H1 (cell line): ENCODE measurements at regions not wholly inside any gene's neighbourhood (a gene's known extent, or its start where the extent isn't known, plus 50 kb on each side); places are given as distances from the start of the nearest gene placed in this dataset.

Experiments used
- CHD7 ChIP-seq: fragments of 300-600 bp; sonication (generic); IDR thresholded peaks from 2 replicates; pipeline ENCODE4 v1.7.1; 2012; ENCODE audit warnings: low read length, moderate library complexity, mild to moderate bottlenecking, inconsistent platforms; ENCODE audit not compliant: insufficient replicate concordance
- EP300 ChIP-seq, 2 experiments: IDR thresholded peaks; 1 replicate in 1 of 2; 2 replicates in 1 of 2; pipeline ENCODE4 v1.6.1; 2011 to 2012; ENCODE audit warnings: low read depth in 2 of 2, low read length in 2 of 2, mild to moderate bottlenecking in 2 of 2, borderline replicate concordance in 1 of 2, inconsistent platforms in 1 of 2, moderate library complexity in 1 of 2
- EZH2 ChIP-seq: fragments of 200-600 bp; sonication (generic); IDR thresholded peaks from 2 replicates; pipeline ENCODE4 v1.7.1; 2012; ENCODE audit warnings: low read depth, mild to moderate bottlenecking, moderate library complexity, low read length, inconsistent platforms; ENCODE audit not compliant: severe bottlenecking
- FOSL1 ChIP-seq: IDR thresholded peaks from 2 replicates; pipeline ENCODE4 v1.6.1; 2011; ENCODE audit warnings: mild to moderate bottlenecking, low read depth, low read length, moderate library complexity; ENCODE audit not compliant: insufficient read depth
- NANOG ChIP-seq: IDR thresholded peaks from 2 replicates; pipeline ENCODE4 v1.6.1; 2011; ENCODE audit warnings: low read length, low read depth, mild to moderate bottlenecking, inconsistent platforms; ENCODE audit not compliant: insufficient read depth, poor library complexity, severe bottlenecking
- POU5F1 ChIP-seq: IDR thresholded peaks from 2 replicates; pipeline ENCODE4 v1.6.1; 2011; ENCODE audit warnings: low read depth, mild to moderate bottlenecking, low read length, moderate library complexity
- SUZ12 ChIP-seq: fragments of 200-600 bp; sonication (generic); IDR thresholded peaks from 2 replicates; pipeline ENCODE4 v1.6.1; 2012; ENCODE audit warnings: mild to moderate bottlenecking, inconsistent platforms, low read length, moderate library complexity, mixed read lengths
- TF ChIP-seq, protein P1 (sequence below): IDR thresholded peaks from 2 replicates; pipeline ENCODE4 v1.6.1; 2011; ENCODE audit warnings: low read length, improper control_type of control experiment
- TF ChIP-seq, protein P2 (sequence below): IDR thresholded peaks from 2 replicates; pipeline ENCODE4 v1.6.1; 2012; ENCODE audit warnings: inconsistent platforms

DNA sequence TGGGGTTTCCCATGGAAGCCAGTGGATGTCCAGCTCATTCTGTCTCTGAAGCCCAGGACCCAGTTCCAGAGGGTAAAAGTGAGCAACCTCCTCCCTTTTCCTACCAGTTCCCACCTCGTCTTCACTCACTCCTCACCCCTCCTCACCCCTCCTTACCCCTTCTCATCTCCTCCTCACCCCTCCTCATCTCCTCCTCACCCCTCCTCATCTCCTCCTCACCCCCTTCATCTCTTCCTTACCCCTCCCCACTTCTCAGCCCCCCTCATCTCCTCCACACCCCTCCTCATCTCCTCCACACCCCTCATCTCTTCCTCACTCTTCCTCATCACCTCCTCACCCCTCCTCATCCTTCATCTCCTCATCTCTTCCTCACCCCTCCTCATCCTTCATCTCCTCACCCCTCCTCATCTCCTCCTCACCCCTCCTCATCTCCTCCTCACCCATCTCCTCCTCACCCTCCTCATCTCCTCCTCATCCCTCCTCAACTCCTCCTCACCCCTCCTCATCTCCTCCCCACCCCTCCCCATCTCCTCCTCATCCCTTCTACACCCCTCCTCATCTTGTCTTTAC, 246.1 kb downstream of the MYLK4 start (continued):
- TF ChIP-seq CHD7, result no peak
- no peak for TF ChIP-seq SUZ12
- TF ChIP-seq, protein P1, sequence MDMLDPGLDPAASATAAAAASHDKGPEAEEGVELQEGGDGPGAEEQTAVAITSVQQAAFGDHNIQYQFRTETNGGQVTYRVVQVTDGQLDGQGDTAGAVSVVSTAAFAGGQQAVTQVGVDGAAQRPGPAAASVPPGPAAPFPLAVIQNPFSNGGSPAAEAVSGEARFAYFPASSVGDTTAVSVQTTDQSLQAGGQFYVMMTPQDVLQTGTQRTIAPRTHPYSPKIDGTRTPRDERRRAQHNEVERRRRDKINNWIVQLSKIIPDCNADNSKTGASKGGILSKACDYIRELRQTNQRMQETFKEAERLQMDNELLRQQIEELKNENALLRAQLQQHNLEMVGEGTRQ, result no peak
- TF ChIP-seq NANOG, result no peak
- TF ChIP-seq POU5F1, result no peak
- TF ChIP-seq EZH2, result no peak
- TF ChIP-seq, protein P2, sequence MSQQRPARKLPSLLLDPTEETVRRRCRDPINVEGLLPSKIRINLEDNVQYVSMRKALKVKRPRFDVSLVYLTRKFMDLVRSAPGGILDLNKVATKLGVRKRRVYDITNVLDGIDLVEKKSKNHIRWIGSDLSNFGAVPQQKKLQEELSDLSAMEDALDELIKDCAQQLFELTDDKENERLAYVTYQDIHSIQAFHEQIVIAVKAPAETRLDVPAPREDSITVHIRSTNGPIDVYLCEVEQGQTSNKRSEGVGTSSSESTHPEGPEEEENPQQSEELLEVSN, result no peak
- no peak for TF ChIP-seq FOSL1
- TF ChIP-seq EP300 (IDR thresholded peaks at IDR 0.05; ENCODE audit: borderline replicate concordance in 1 of 2, low read depth in 2 of 2, low read length in 2 of 2), result no peak
